ENCODE measurements at regions not wholly inside any gene's neighbourhood (a gene's known extent, or its start where the extent isn't known, plus 50 kb on each side); places are given as distances from the start of the nearest gene placed in this dataset.
A peak's percentile ranks its signal among the peaks of the same experiment; 100 is the strongest.
"Not testable (repeated sequence)": the region's sequence is repeated elsewhere in the genome, so short reads cannot be mapped to it uniquely, and the experiment has no call there.

GRCh38 chr1:58836408-58836807 lies 52.6 kb upstream of the JUN start:
- DNase-seq (ENCODE audit: low spot score) = no peak

DNA sequence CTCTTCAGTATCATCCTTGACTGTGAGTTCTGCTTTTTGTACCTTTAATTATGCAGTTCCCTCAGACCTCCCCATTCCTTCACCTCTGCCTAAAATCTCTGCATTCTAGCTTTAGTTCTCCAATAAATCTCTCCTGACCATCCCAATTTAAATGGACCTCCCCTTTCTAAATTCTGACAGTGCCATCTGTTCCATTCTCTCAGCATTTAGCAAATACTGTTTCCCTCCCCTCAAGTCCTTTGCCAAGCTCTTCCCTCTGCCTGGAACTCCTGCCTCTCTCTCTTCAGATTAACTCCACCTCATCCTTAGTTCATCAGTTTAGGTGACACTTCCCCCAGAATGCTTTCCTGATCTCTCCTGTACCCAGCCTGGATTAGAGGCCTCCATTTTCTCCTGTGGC lies 54.0 kb upstream of the JUN start:
- DNase-seq (ENCODE audit: low spot score) = no peak

DNA sequence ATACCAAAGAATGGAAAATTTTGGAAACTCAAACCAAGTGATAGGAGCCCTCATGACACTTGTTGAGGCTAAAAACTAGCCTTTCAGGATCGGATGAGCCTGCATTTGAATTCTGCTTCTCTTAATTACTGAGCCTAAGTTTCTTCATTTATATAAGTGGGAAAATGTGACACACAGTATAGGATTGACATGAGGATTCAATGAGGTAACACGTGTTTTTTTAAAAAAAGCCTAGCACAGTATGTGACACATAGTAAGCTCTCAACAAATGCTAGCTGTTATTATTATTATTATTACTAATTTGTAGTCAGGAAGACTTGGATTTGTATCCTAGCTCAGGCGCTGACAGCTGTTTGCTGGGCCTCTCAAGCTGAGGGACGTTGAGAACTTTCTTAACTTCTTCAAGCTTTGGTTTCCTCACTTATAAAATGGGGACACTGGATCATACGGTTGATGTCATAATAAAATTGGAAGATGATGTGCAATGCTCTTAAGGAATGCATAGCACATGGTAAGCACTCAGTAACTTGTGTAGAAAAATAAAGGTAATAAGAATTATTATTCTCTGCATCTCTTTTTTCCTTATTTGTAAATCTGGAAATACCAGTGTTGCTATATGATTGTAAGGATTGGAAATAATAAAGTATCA lies 55.4 kb upstream of the JUN start:
- DNase-seq (ENCODE audit: low spot score) = no peak

- peak; percentile 64 for DNase-seq (ENCODE audit: low spot score)
Observed at GRCh38 chr1:58839846-58840835, 56.3 kb upstream of the JUN start.

DNA sequence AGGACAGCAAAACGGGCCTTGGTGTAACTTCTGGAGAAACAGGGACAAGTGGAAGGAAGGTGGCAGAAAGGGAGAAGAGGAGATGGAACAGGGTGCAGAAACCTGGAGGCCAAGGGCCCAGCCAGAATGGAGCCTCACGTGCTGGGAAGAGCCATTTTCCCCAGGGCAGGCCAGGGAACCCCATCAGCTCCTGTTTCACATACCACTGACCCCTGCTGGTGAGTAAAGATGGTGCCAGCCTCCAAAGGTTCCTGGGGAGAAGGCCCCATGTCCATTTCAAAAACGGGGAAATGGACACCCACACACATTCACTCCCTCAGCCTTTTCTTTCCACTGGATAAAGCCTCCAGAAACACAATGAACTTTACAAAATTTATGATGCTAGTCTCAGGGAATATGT lies 57.6 kb upstream of the JUN start:
- DNase-seq (ENCODE audit: low spot score) = no peak

- no peak for DNase-seq (ENCODE audit: low spot score)
Observed at GRCh38 chr1:58842941-58843340, 59.1 kb upstream of the JUN start.

- no peak for DNase-seq (ENCODE audit: low spot score)
Observed at GRCh38 chr1:58844176-58844575, 60.3 kb upstream of the JUN start.

- no peak for DNase-seq (ENCODE audit: low spot score)
Observed at GRCh38 chr1:58845942-58846341, 62.1 kb upstream of the JUN start.

DNA sequence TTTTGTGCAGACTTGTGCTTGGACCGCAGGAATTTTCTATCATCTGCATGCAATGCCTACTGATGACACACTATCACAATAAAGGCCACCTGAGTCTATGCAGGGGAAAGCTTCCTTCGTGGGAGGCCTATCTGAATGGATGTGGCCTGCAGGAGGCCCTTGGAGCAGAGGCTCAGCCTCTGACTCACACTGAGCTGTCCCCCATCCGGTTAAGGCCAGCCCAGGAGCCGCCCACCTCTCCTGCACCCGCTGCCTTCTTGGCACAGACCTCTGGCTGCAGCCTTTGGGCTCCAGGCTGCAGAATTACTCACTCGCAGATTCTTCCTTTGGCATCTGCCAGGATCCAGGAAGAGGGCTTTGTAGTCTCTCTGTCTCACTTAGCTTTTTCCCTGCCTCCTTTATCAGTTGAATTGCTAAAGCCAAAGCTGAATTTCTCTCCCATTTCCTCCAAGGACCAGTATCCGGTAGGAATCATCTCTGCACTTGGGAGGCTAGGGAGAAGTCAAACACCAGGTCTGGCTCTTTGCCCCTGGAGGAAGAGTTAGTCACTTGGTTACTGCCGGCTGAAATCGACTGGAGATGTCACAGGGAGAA lies 65.1 kb upstream of the JUN start:
- peak; percentile 96 for DNase-seq (ENCODE audit: low spot score)

GRCh38 chr1:58849551-58849950 lies 65.7 kb upstream of the JUN start:
- no peak for DNase-seq (ENCODE audit: low spot score)

GRCh38 chr1:58850636-58851035 lies 66.8 kb upstream of the JUN start:
- no peak for DNase-seq (ENCODE audit: low spot score)

DNA sequence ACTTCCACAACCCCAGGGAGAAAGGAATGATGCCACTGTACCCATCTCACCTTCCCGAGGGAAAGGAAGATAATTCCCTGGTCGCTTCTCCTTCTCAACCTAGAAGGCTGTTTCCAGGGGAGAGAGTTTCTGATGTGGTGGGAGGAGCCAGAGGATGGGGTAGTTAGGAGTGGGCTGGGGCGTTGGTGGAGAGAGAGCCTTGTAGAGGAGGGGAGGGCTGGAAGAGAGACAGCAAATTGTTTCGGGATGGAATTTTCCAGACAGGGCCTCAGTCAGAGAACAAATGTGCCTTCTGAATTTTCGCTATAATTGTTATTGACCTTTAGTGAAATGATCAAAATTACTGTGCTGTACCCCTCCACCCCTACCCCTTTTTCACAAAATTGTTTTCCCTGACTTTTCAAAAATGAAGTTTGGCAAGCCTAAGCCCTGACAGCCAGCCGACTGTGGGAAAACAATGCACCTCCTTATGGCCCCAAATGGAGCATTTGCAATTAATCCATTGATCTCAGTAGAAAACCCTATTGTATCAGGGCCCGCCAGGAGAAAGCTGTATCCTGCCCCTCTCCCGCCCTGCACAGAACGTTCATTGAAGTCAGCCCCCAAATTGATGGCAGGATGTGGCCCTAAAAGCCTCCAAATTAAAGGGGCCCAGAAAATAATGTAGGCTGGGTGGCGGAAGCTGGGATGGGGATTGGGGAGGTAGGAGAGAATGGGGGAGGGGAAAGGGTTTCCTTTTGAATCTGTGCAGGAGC lies 69.1 kb upstream of the JUN start:
- DNase-seq (ENCODE audit: low spot score) = no peak

GRCh38 chr1:58854576-58854975 lies 70.7 kb upstream of the JUN start:
- DNase-seq (ENCODE audit: low spot score) = no peak

GRCh38 chr1:58855274-58856165 lies 71.7 kb upstream of the JUN start:
- DNase-seq (ENCODE audit: low spot score) = no peak

DNA sequence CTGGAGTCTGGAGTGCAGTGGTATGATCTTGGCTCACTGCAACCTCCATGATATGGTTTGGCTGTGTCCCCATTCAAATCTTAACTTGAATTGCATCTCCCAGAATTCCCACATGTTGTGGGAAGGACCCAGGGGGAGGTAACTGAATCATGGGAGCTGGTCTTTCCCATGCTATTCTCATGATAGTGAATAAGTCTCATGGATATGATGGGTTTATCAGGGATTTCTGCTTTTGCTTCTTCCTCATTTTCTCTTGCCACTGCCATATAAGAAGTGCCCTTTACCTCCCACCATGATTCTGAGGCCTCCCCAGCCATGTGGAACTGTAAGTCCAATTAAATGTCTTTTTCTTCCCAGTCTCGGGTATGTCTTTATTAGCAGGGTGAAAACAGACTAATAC lies 72.4 kb upstream of the JUN start:
- not testable (repeated sequence) for DNase-seq (ENCODE audit: low spot score)

- DNase-seq (ENCODE audit: low spot score) = no peak
Observed at GRCh38 chr1:58857680-58858673, 74.1 kb upstream of the JUN start.

DNA sequence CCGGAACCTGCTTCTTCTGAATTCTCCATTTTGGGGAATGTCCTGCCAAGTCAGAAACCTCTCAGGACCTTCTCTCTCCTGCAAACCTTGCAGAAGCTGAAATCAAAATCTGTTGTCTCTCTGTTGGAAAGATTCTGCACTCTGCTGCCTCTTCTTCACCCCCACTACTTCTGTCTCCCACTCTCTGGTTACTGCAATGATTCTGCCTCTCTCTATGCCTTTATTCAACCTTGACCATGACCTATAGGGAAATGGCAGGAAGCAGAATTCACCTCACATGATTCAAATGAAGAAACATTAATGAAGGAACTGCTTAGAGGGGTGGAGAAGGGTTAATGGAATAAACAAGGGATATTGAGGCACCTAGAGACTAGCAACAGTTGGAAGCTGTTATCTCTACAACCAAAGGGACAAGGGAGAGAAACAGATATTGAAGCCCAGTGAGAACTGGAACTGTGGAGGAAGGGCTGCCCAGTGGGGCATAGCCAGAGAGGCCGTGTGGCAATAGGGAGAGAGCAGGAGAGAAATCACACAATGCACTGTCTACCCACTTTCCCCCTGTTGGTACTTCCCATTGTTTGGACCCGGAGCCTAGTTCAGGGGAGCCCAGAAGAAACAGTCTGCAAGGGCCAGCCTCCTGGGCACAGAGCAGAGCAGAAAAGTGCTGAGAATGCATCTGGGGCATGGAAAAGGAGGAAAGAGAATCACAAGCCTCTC lies 76.1 kb upstream of the JUN start:
- no peak for DNase-seq (ENCODE audit: low spot score)

GRCh38 chr1:58861076-58861475 lies 77.2 kb upstream of the JUN start:
- no peak for DNase-seq (ENCODE audit: low spot score)

DNA sequence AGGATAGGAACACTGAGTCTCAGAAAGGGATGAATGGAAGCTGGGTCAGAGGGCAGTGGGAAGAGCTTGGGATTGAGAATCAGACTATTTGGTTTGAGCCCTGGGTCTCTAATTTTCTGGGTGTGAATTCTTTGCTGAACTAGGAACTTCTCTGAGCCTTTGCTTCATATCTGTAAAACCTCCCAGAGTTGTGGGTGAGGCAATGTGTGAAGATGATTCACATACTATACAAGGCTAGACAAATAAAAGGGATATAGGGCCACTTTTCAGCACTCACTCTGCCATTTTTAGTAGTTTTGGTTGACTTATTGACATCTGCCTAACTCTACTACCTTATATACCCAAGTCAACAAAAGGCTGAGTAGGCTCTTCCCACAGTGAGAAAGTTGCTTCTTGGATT lies 77.7 kb upstream of the JUN start:
- peak; percentile 36 for DNase-seq (ENCODE audit: low spot score)
